B cell (primary cell): ENCODE measurements at regions not wholly inside any gene's neighbourhood (a gene's known extent, or its start where the extent isn't known, plus 50 kb on each side); places are given as distances from the start of the nearest gene placed in this dataset.

Experiments
- ATAC-seq: fragments of 200-7000 bp; cut with Tn5 transposase; one replicate; pipeline ENCODE4 v1.10.0; 2021; ENCODE audit warnings: low read depth, mild to moderate bottlenecking, moderate number of reproducible peaks, moderate library complexity
- CTCF ChIA-PET: fragments of 350-600 bp; sonication (Branson Sonifier 250); formaldehyde crosslinking; loops from one replicate; lab custom pipeline; 2021; ENCODE audit warnings: antibody characterized with exemption, inconsistent platforms; lab: Charles Lee
- POLR2A ChIA-PET: fragments of 350-600 bp; sonication (Branson Sonifier 250); formaldehyde crosslinking; loops from one replicate; lab custom pipeline; 2021; ENCODE audit warnings: antibody characterized with exemption; lab: Charles Lee
- DNase-seq: peaks from one replicate; pipeline ENCODE4 v3.0.0; 2013
- H2AFZ ChIP-seq: 2 replicates; pipeline ENCODE4 v1.6.1; 2012; ENCODE audit warnings: mild to moderate bottlenecking, low read depth, low read length; ENCODE audit not compliant: insufficient read depth, poor library complexity, severe bottlenecking
- H3K27ac ChIP-seq, 2 donors: 1 replicate in 1 of 2; 2 replicates in 1 of 2; pipeline ENCODE4 v1.5.1; 2012 to 2013; ENCODE audit warnings: low read length in 2 of 2, mild to moderate bottlenecking in 2 of 2, moderate library complexity in 1 of 2
- H3K27me3 ChIP-seq, 4 experiments: fragments of 200-600 bp in 1 of 4; sonication (generic) in 1 of 4; replicated peaks in 1 of 4; 1 replicate in 2 of 4; 2 replicates in 2 of 4; pipeline versions ENCODE4 v1.6.1 to v1.7.0; 2013 to 2016; ENCODE audit warnings: low read length in 3 of 4, mild to moderate bottlenecking in 2 of 4, mixed read lengths in 1 of 4, moderate library complexity in 1 of 4; ENCODE audit not compliant: insufficient read depth in 4 of 4, control insufficient read depth in 3 of 4; ENCODE audit errors: control extremely low read depth in 1 of 4
- H3K36me3 ChIP-seq, 2 experiments: replicated peaks in 1 of 2; 1 replicate in 1 of 2; 2 replicates in 1 of 2; pipeline versions ENCODE4 v1.6.1 to v1.7.1; 2013; ENCODE audit warnings: low read length in 1 of 2; ENCODE audit not compliant: insufficient read depth in 2 of 2, control insufficient read depth in 1 of 2; ENCODE audit errors: control extremely low read depth in 1 of 2, extremely low read depth in 1 of 2
- H3K4me1 ChIP-seq, 2 donors: fragments of 200-600 bp in 1 of 2; sonication (generic) in 1 of 2; 1 replicate in 1 of 2; 2 replicates in 1 of 2; pipeline versions ENCODE4 v1.5.1 to v1.6.1; 2013 to 2017; ENCODE audit warnings: low read length in 2 of 2; ENCODE audit not compliant: control insufficient read depth in 2 of 2, insufficient read depth in 2 of 2
- H3K4me2 ChIP-seq: replicated peaks from 2 replicates; pipeline ENCODE3; 2012; ENCODE audit warnings: mild to moderate bottlenecking, low read depth, low read length; ENCODE audit not compliant: poor library complexity, severe bottlenecking
- H3K4me3 ChIP-seq, 5 experiments: fragments of 200-600 bp in 1 of 5; sonication (generic) in 1 of 5; 1 replicate in 3 of 5; 2 replicates in 2 of 5; pipeline versions ENCODE4 v1.5.1 to v1.7.0; 2011 to 2016; ENCODE audit warnings: low read length in 4 of 5, mild to moderate bottlenecking in 4 of 5, low read depth in 2 of 5, control low read depth in 1 of 5, moderate library complexity in 1 of 5; ENCODE audit not compliant: insufficient read depth in 1 of 5; ENCODE audit errors: control extremely low read depth in 1 of 5, extremely low read depth in 1 of 5
- H3K79me2 ChIP-seq: fragments of 200-600 bp; sonication (generic); one replicate; pipeline ENCODE4 v1.6.0; 2016; ENCODE audit warnings: low read length; ENCODE audit not compliant: control insufficient read depth, insufficient read depth
- H3K9ac ChIP-seq: fragments of 200-600 bp; sonication (generic); 2 replicates; pipeline ENCODE4 v1.6.1; 2017; ENCODE audit warnings: mild to moderate bottlenecking, low read length, moderate library complexity
- H3K9me3 ChIP-seq, 3 donors: one replicate each; pipeline versions ENCODE4 v1.6.1 to v1.7.1; 2013; ENCODE audit warnings: low read length in 2 of 3; ENCODE audit not compliant: control insufficient read depth in 2 of 3, insufficient read depth in 1 of 3; ENCODE audit errors: control extremely low read depth in 1 of 3
- H4K20me1 ChIP-seq: 2 replicates; pipeline ENCODE4 v1.6.0; 2012; ENCODE audit warnings: mild to moderate bottlenecking, low read length; ENCODE audit not compliant: insufficient read depth, control insufficient read depth, poor library complexity, severe bottlenecking
- H3K27ac Mint-ChIP-seq: one replicate; pipeline ENCODE4 v1.8.0; 2021; ENCODE audit warnings: mixed read lengths
- H3K27me3 Mint-ChIP-seq: one replicate; pipeline ENCODE4 v1.8.0; 2021; ENCODE audit warnings: mixed read lengths
- H3K4me1 Mint-ChIP-seq: one replicate; pipeline ENCODE4 v1.8.0; 2021; ENCODE audit warnings: mixed read lengths
- H3K4me3 Mint-ChIP-seq: one replicate; pipeline ENCODE4 v1.8.0; 2021; ENCODE audit warnings: mixed read lengths
- H3K9me3 Mint-ChIP-seq: one replicate; pipeline ENCODE4 v1.8.0; 2022; ENCODE audit warnings: mixed read lengths; ENCODE audit not compliant: insufficient read depth
- EZH2 ChIP-seq: IDR thresholded peaks from 2 replicates; pipeline ENCODE4 v1.6.1; 2012; ENCODE audit warnings: borderline replicate concordance, low read depth, mild to moderate bottlenecking, moderate library complexity, low read length; ENCODE audit not compliant: insufficient read depth, poor library complexity, severe bottlenecking
- WGBS: methylation state at CpG from one replicate; pipeline ENCODE4 v1.1.5; 2013; ENCODE audit warnings: missing lambda C conversion rate; ENCODE audit not compliant: insufficient coverage; 5-methylcytosine and 5-hydroxymethylcytosine counted together
- intact Hi-C: fragments of 100-400 bp; cut with micrococcal nuclease; formaldehyde crosslinking; loops from one replicate; pipeline ENCODE4 v1.10.0; 2022
- TF ChIP-seq, protein P1 (sequence below): fragments of 200-600 bp; IDR thresholded peaks from one replicate; pipeline ENCODE4 v1.8.0; 2022; ENCODE audit warnings: antibody characterized with exemption, mild to moderate bottlenecking

DNA sequence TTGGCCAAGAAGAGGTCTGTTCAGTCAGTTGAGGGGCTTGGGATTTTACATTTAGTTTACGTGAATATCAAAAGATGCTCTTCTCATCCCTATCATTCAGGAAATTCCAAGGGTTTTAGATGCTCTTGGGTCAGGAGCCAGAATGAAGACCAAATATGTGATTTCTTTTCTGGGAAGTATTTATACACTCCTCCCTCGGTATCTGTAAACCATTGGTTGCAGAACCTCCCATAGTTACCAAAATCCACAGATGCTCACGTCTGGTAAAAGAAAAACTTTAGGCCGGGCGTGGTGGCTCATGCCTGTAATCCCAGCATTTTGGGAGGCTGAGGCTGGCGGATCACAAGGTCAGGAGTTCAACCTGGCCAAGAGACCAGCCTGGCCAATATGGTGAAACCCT, 75.9 kb downstream of the TNFAIP2 start:
- peaks cover 0 to 29% (median 8%) of the 10 kb centered on the region in 3 donors for H3K9me3 ChIP-seq
- no peak overlapping the region for H3K27ac Mint-ChIP-seq
- H3K9me3 Mint-ChIP-seq = peaks cover 4% of the 10 kb centered on the region
- ATAC-seq (no peak), DNase-seq (no peak)
- H3K4me2 ChIP-seq = no peak overlapping the region
- no peaks in the 10 kb centered on the region for H4K20me1 ChIP-seq
- H3K27me3 ChIP-seq = peaks cover 0 to 12% (median 3%) of the 10 kb centered on the region in 4 experiments
- no peak overlapping the region for H3K27ac ChIP-seq
- intact Hi-C loops = no loop called here
- H3K79me2 ChIP-seq = no peaks in the 10 kb centered on the region
- 93% methylated on average over 4 of the region's 6 CpGs for WGBS
- no peak overlapping the region for H3K4me3 Mint-ChIP-seq
- H2AFZ ChIP-seq = no peak overlapping the region
- no peak overlapping the region for H3K4me3 ChIP-seq
- no peak overlapping the region for H3K9ac ChIP-seq
- CTCF ChIA-PET = interaction anchor here (0.6 kb wide), 1 partner anchor 672 kb away, joined by 3 read pairs; no protein-coding TSS in a partner anchor
- POLR2A ChIA-PET = no interaction called here
- H3K27me3 Mint-ChIP-seq = peaks cover 41% of the 10 kb centered on the region
- TF ChIP-seq EZH2 = no peak
- TF ChIP-seq, protein P1, sequence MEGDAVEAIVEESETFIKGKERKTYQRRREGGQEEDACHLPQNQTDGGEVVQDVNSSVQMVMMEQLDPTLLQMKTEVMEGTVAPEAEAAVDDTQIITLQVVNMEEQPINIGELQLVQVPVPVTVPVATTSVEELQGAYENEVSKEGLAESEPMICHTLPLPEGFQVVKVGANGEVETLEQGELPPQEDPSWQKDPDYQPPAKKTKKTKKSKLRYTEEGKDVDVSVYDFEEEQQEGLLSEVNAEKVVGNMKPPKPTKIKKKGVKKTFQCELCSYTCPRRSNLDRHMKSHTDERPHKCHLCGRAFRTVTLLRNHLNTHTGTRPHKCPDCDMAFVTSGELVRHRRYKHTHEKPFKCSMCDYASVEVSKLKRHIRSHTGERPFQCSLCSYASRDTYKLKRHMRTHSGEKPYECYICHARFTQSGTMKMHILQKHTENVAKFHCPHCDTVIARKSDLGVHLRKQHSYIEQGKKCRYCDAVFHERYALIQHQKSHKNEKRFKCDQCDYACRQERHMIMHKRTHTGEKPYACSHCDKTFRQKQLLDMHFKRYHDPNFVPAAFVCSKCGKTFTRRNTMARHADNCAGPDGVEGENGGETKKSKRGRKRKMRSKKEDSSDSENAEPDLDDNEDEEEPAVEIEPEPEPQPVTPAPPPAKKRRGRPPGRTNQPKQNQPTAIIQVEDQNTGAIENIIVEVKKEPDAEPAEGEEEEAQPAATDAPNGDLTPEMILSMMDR = no peak
- H3K4me1 ChIP-seq = no peaks in the 10 kb centered on the region
- no peaks in the 10 kb centered on the region for H3K36me3 ChIP-seq
- H3K4me1 Mint-ChIP-seq = no peaks in the 10 kb centered on the region

GRCh38 chr14:103201801-103202200, 78.5 kb downstream of the TNFAIP2 start:
- Mint-ChIP-seq H3K4me1 (no peaks in the 10 kb centered on the region), H3K9me3 (peaks cover 10% of the 10 kb centered on the region), H3K27me3 (peaks cover 28% of the 10 kb centered on the region), H3K4me3 (no peak overlapping the region), H3K27ac (no peak overlapping the region)
- peaks cover 0 to 53% (median 26%) of the 10 kb centered on the region in 3 donors for H3K9me3 ChIP-seq
- no peaks in the 10 kb centered on the region for H3K4me1 ChIP-seq
- peaks cover 0 to 19% (median 2%) of the 10 kb centered on the region in 4 experiments for H3K27me3 ChIP-seq
- H3K4me3 ChIP-seq = no peak overlapping the region
- ChIA-PET POLR2A (no interaction called here), CTCF (no interaction called here)
- no peak overlapping the region for H3K27ac ChIP-seq
- H2AFZ ChIP-seq = no peak overlapping the region
- TF ChIP-seq, protein P1 = no peak
- no peak for TF ChIP-seq EZH2
- ATAC-seq = no peak
- no peak overlapping the region for H3K9ac ChIP-seq
- no peaks in the 10 kb centered on the region for H3K36me3 ChIP-seq
- DNase-seq = no peak
- intact Hi-C loops = no loop called here
- H3K79me2 ChIP-seq = no peaks in the 10 kb centered on the region
- no peaks in the 10 kb centered on the region for H4K20me1 ChIP-seq
- no peak overlapping the region for H3K4me2 ChIP-seq
- WGBS = 87% methylated on average over 5 of the region's 6 CpGs
